ENCODE measurements at regions not wholly inside any gene's neighbourhood (a gene's known extent, or its start where the extent isn't known, plus 50 kb on each side); places are given as distances from the start of the nearest gene placed in this dataset.

- H3K27ac ChIP-seq (ENCODE audit: low read depth in 1 of 2, low read length in 2 of 2): no peak overlapping the region
- no peak for TF ChIP-seq CTCF (IDR thresholded peaks at IDR 0.05)
- intact Hi-C loops (cut with DNase I, micrococcal nuclease): no loop called here
- DNase-seq (no peak), ATAC-seq (ENCODE audit: poor library complexity) (no peak)
- Mint-ChIP-seq H3K4me1 (ENCODE audit: low read depth) (no peaks in the 10 kb centered on the region), H3K27ac (no peak overlapping the region), H3K27me3 (peaks cover 3% of the 10 kb centered on the region), H3K36me3 (ENCODE audit: low read depth) (no peaks in the 10 kb centered on the region), H3K9me3 (no peaks in the 10 kb centered on the region), H3K4me3 (no peak overlapping the region)
- CTCF ChIA-PET: no interaction called here
- no peaks in the 10 kb centered on the region for H3K9me3 ChIP-seq (ENCODE audit: control insufficient read depth in 1 of 2, insufficient read depth in 1 of 2, low read length in 2 of 2)
- POLR2A ChIA-PET: no interaction called here
- no peak overlapping the region for H3K4me3 ChIP-seq (ENCODE audit: low read length)
- H3K27me3 ChIP-seq (ENCODE audit: control insufficient read depth in 1 of 2, insufficient read depth in 2 of 2, low read length in 2 of 2): peaks cover 0 to 3% of the 10 kb centered on the region in 2 experiments
- H3K4me1 ChIP-seq (ENCODE audit: insufficient read depth, low read length): no peaks in the 10 kb centered on the region
- no peaks in the 10 kb centered on the region for H3K36me3 ChIP-seq (ENCODE audit: insufficient read depth, low read length)
Observed at GRCh38 chr9:90507621-90508020, 135.0 kb downstream of the DIRAS2 start.

- no peak overlapping the region for H3K4me3 Mint-ChIP-seq
- H3K4me3 ChIP-seq (ENCODE audit: low read length): no peak overlapping the region
- intact Hi-C loops (cut with DNase I, micrococcal nuclease): no loop called here
- no peaks in the 10 kb centered on the region for H3K9me3 ChIP-seq (ENCODE audit: control insufficient read depth in 1 of 2, insufficient read depth in 1 of 2, low read length in 2 of 2)
- ATAC-seq (ENCODE audit: poor library complexity) (no peak), DNase-seq (no peak)
- ChIA-PET CTCF (no interaction called here), POLR2A (no interaction called here)
- no peak for TF ChIP-seq CTCF (IDR thresholded peaks at IDR 0.05)
- H3K9me3 Mint-ChIP-seq: no peaks in the 10 kb centered on the region
- no peaks in the 10 kb centered on the region for H3K4me1 Mint-ChIP-seq (ENCODE audit: low read depth)
- no peaks in the 10 kb centered on the region for H3K4me1 ChIP-seq (ENCODE audit: insufficient read depth, low read length)
- no peak overlapping the region for H3K27ac ChIP-seq (ENCODE audit: low read depth in 1 of 2, low read length in 2 of 2)
- no peaks in the 10 kb centered on the region for H3K36me3 Mint-ChIP-seq (ENCODE audit: low read depth)
- H3K27me3 Mint-ChIP-seq: peaks cover 3% of the 10 kb centered on the region
- no peaks in the 10 kb centered on the region for H3K36me3 ChIP-seq (ENCODE audit: insufficient read depth, low read length)
- no peak overlapping the region for H3K27ac Mint-ChIP-seq
- H3K27me3 ChIP-seq (ENCODE audit: control insufficient read depth in 1 of 2, insufficient read depth in 2 of 2, low read length in 2 of 2): peaks cover 0 to 3% of the 10 kb centered on the region in 2 experiments
Observed at GRCh38 chr9:90508940-90509339, 133.7 kb downstream of the DIRAS2 start.

GRCh38 chr9:90511711-90512110 is 130.9 kb downstream of the DIRAS2 start:
- H3K27ac ChIP-seq (ENCODE audit: low read depth in 1 of 2, low read length in 2 of 2): no peak overlapping the region
- H3K27ac Mint-ChIP-seq: no peak overlapping the region
- peaks cover 8% of the 10 kb centered on the region for H3K27me3 Mint-ChIP-seq
- no peaks in the 10 kb centered on the region for H3K9me3 ChIP-seq (ENCODE audit: control insufficient read depth in 1 of 2, insufficient read depth in 1 of 2, low read length in 2 of 2)
- no peaks in the 10 kb centered on the region for H3K9me3 Mint-ChIP-seq
- no peaks in the 10 kb centered on the region for H3K36me3 ChIP-seq (ENCODE audit: insufficient read depth, low read length)
- H3K4me3 Mint-ChIP-seq: no peak overlapping the region
- no peak overlapping the region for H3K4me3 ChIP-seq (ENCODE audit: low read length)
- ATAC-seq (ENCODE audit: poor library complexity) (no peak), DNase-seq (no peak)
- no peaks in the 10 kb centered on the region for H3K4me1 Mint-ChIP-seq (ENCODE audit: low read depth)
- H3K27me3 ChIP-seq (ENCODE audit: control insufficient read depth in 1 of 2, insufficient read depth in 2 of 2, low read length in 2 of 2): peaks cover 0 to 3% of the 10 kb centered on the region in 2 experiments
- POLR2A ChIA-PET: no interaction called here
- CTCF ChIA-PET: no interaction called here
- no peak for TF ChIP-seq CTCF (IDR thresholded peaks at IDR 0.05)
- no peaks in the 10 kb centered on the region for H3K4me1 ChIP-seq (ENCODE audit: insufficient read depth, low read length)
- intact Hi-C loops (cut with DNase I, micrococcal nuclease): no loop called here
- no peaks in the 10 kb centered on the region for H3K36me3 Mint-ChIP-seq (ENCODE audit: low read depth)

All from CD4-positive, alpha-beta T cell (primary cell).